HCT116 (cell line): ENCODE measurements at regions not wholly inside any gene's neighbourhood (a gene's known extent, or its start where the extent isn't known, plus 50 kb on each side); places are given as distances from the start of the nearest gene placed in this dataset.

Experiments used
- ATAC-seq: fragments of 200-7000 bp; cut with Tn5 transposase; 2 replicates; pipeline ENCODE4 v1.9.1; 2020; ENCODE audit warnings: mild to moderate bottlenecking, moderate library complexity
- BruUV-seq: library from RNA; stranded (reverse); fragments of 400-500 nt; replicated peaks from 2 replicates; lab custom pipeline; 2021; lab: Mats Ljungman, UMichigan
- CTCF ChIA-PET: fragments of 300-600 bp; sonication (Branson Sonifier 250); formaldehyde crosslinking; loops from one replicate; lab custom pipeline; 2021; ENCODE audit warnings: antibody characterized with exemption; lab: Charles Lee
- POLR2A ChIA-PET: fragments of 300-600, 350-600 bp; sonication (Branson Sonifier 250); formaldehyde crosslinking; loops from one replicate; lab custom pipeline; 2021; ENCODE audit warnings: antibody characterized with exemption; lab: Charles Lee
- RAD21 ChIA-PET, 2 experiments: fragments of 300-600 bp; sonication (Branson Sonifier 250); formaldehyde crosslinking; loops; one replicate each; lab custom pipeline; 2023; ENCODE audit warnings: low total read pairs in 2 of 2; ENCODE audit not compliant: uncharacterized antibody in 2 of 2, unreplicated experiment in 2 of 2, low non-redundant PET in 1 of 2; lab: Charles Lee
- DNase-seq: peaks from one replicate; pipeline ENCODE4 v3.0.0-alpha.2; 2010; ENCODE audit warnings: low read depth, low spot score
- H2AFZ ChIP-seq: fragments of 200-600 bp; shearing (Covaris generic), sonication (generic); 2 replicates; pipeline ENCODE4 v1.6.1; 2017; ENCODE audit warnings: low read depth, mixed run types, mixed read lengths, antibody characterized with exemption, low read length; ENCODE audit not compliant: poor library complexity, severe bottlenecking
- H3K27ac ChIP-seq: 2 replicates; pipeline ENCODE4 v1.5.1; 2012; ENCODE audit warnings: low read depth, low read length
- H3K27me3 ChIP-seq: fragments of 200-600 bp; sonication (generic); 2 replicates; pipeline ENCODE4 v1.6.1; 2016; ENCODE audit warnings: mixed run types, low read length, mixed read lengths; ENCODE audit not compliant: insufficient read depth
- H3K36me3 ChIP-seq, 2 experiments: fragments of 200-500 bp in 1 of 2; fragments of 200-600 bp in 1 of 2; sonication (Bioruptor generic) in 1 of 2; sonication (generic) in 1 of 2; 2 replicates each; pipeline versions ENCODE4 v1.5.1 to v1.6.1; 2014 to 2016; ENCODE audit warnings: low read length in 2 of 2, inconsistent platforms in 1 of 2, mixed read lengths in 1 of 2, mixed run types in 1 of 2; ENCODE audit not compliant: insufficient read depth in 2 of 2, control insufficient read depth in 1 of 2
- H3K4me1 ChIP-seq, 2 experiments: fragments of 200-600 bp in 1 of 2; sonication (generic) in 1 of 2; 2 replicates each; pipeline versions ENCODE4 v1.5.1 to v1.6.1; 2012 to 2017; ENCODE audit warnings: low read length in 2 of 2, inconsistent platforms in 1 of 2, mild to moderate bottlenecking in 1 of 2, mixed read lengths in 1 of 2, mixed run types in 1 of 2, moderate library complexity in 1 of 2; ENCODE audit not compliant: insufficient read depth in 2 of 2, control insufficient read depth in 1 of 2
- H3K4me2 ChIP-seq: fragments of 200-600 bp; sonication (generic); 2 replicates; pipeline ENCODE4 v1.6.1; 2017; ENCODE audit warnings: mixed run types, low read length, mixed read lengths
- H3K4me3 ChIP-seq, 2 experiments: fragments of 200-600 bp in 1 of 2; sonication (generic) in 1 of 2; replicated peaks in 1 of 2; 2 replicates each; pipeline ENCODE4 v1.5.1; 2011 to 2016; ENCODE audit warnings: low read length in 2 of 2, control low read depth in 1 of 2, low read depth in 1 of 2, mild to moderate bottlenecking in 1 of 2, mixed read lengths in 1 of 2, mixed run types in 1 of 2
- H3K79me2 ChIP-seq: fragments of 200-600 bp; sonication (generic); 2 replicates; pipeline ENCODE4 v1.6.1; 2017; ENCODE audit warnings: mild to moderate bottlenecking, mixed run types, low read length, moderate library complexity, mixed read lengths; ENCODE audit not compliant: insufficient read depth
- H3K9ac ChIP-seq: fragments of 200-600 bp; sonication (generic); 2 replicates; pipeline ENCODE4 v1.6.1; 2016; ENCODE audit warnings: low read length, mixed read lengths
- H3K9me2 ChIP-seq: fragments of 200-600 bp; sonication (generic), shearing (Covaris generic); 2 replicates; pipeline ENCODE4 v1.6.1; 2017; ENCODE audit warnings: mixed run types, mild to moderate bottlenecking, moderate library complexity; ENCODE audit not compliant: insufficient read depth
- H3K9me3 ChIP-seq, 2 experiments: fragments of 200-500 bp in 1 of 2; fragments of 200-600 bp in 1 of 2; sonication (Bioruptor generic) in 1 of 2; sonication (generic) in 1 of 2; 2 replicates each; pipeline ENCODE4 v1.6.1; 2014 to 2017; ENCODE audit warnings: low read length in 2 of 2, mixed read lengths in 2 of 2, inconsistent platforms in 1 of 2, low read depth in 1 of 2, mild to moderate bottlenecking in 1 of 2, mixed run types in 1 of 2, moderate library complexity in 1 of 2; ENCODE audit not compliant: control insufficient read depth in 1 of 2, insufficient read depth in 1 of 2
- H4K20me1 ChIP-seq: fragments of 200-600 bp; sonication (generic), shearing (Covaris generic); 2 replicates; pipeline ENCODE4 v1.6.1; 2017; ENCODE audit warnings: mixed run types, mild to moderate bottlenecking, moderate library complexity; ENCODE audit not compliant: insufficient read depth
- ATF3 ChIP-seq: IDR thresholded peaks from 2 replicates; pipeline ENCODE4 v1.6.1; 2012
- CBX3 ChIP-seq: IDR thresholded peaks from 2 replicates; pipeline ENCODE4 v1.6.1; 2012; ENCODE audit warnings: low read depth
- CEBPB ChIP-seq: IDR thresholded peaks from 2 replicates; pipeline ENCODE4 v1.6.1; 2012; ENCODE audit warnings: low read depth
- ELF1 ChIP-seq: IDR thresholded peaks from 2 replicates; pipeline ENCODE4 v1.6.1; 2012; ENCODE audit warnings: low read depth, borderline replicate concordance
- EZH2phosphoT487 ChIP-seq: fragments of 200-600 bp; IDR thresholded peaks from 2 replicates; pipeline ENCODE4 v1.6.1; 2018; ENCODE audit warnings: antibody characterized with exemption, borderline replicate concordance
- FOSL1 ChIP-seq: IDR thresholded peaks from 2 replicates; pipeline ENCODE4 v1.6.1; 2012; ENCODE audit warnings: low read depth
- JUND ChIP-seq: IDR thresholded peaks from 2 replicates; pipeline ENCODE4 v1.6.1; 2012
- POLR2AphosphoS5 ChIP-seq: IDR thresholded peaks from 2 replicates; pipeline ENCODE4 v1.6.1; 2011; ENCODE audit warnings: mild to moderate bottlenecking, low read depth, low read length, moderate library complexity
- RAD21 ChIP-seq: IDR thresholded peaks from 2 replicates; pipeline ENCODE4 v1.6.1; 2012; ENCODE audit warnings: low read depth, mild to moderate bottlenecking
- REST ChIP-seq: IDR thresholded peaks from 2 replicates; pipeline ENCODE4 v1.6.1; 2012; ENCODE audit warnings: low read depth
- SRF ChIP-seq: IDR thresholded peaks from 2 replicates; pipeline ENCODE4 v1.6.1; 2012; ENCODE audit warnings: low read depth
- TCF7L2 ChIP-seq: IDR thresholded peaks from 2 replicates; pipeline ENCODE4 v1.7.0; 2011; ENCODE audit warnings: borderline replicate concordance, inconsistent platforms; ENCODE audit not compliant: insufficient read depth, insufficient read length; ENCODE audit errors: extremely low read depth
- ZBTB33 ChIP-seq: IDR thresholded peaks from 2 replicates; pipeline ENCODE4 v1.6.1; 2011; ENCODE audit warnings: mild to moderate bottlenecking, low read length, moderate library complexity; ENCODE audit not compliant: insufficient replicate concordance; ENCODE audit errors: extremely low read depth
- intact Hi-C: fragments of 100-400 bp; cut with micrococcal nuclease; formaldehyde crosslinking; loops from 2 replicates; pipeline ENCODE4 v1.10.0; 2022

- DNase-seq (no peak), ATAC-seq (no peak)
- no peak overlapping the region for H3K9ac ChIP-seq
- intact Hi-C loops, result no loop called here
- no TSS peak for BruUV-seq
- peaks cover 23% of the 10 kb centered on the region for H3K27me3 ChIP-seq
- no peaks in the 10 kb centered on the region for H3K9me3 ChIP-seq
- no peaks in the 10 kb centered on the region for H3K79me2 ChIP-seq
- TF ChIP-seq CBX3, result no peak
- TF ChIP-seq ZBTB33, result no peak
- TF ChIP-seq CEBPB, result no peak
- no peak for TF ChIP-seq FOSL1
- ChIA-PET POLR2A (no interaction called here), CTCF (no interaction called here), RAD21 (no interaction called here)
- no peak overlapping the region for H2AFZ ChIP-seq
- H3K4me3 ChIP-seq, result no peak overlapping the region
- H3K27ac ChIP-seq, result no peak overlapping the region
- no peaks in the 10 kb centered on the region for H3K9me2 ChIP-seq
- H4K20me1 ChIP-seq, result no peaks in the 10 kb centered on the region
- H3K36me3 ChIP-seq, result no peaks in the 10 kb centered on the region
- H3K4me2 ChIP-seq, result no peak overlapping the region
- H3K4me1 ChIP-seq, result no peaks in the 10 kb centered on the region
Measured at GRCh38 chr4:77310931-77311330, 153.9 kb downstream of the CCNG2 start.

GRCh38 chr4:77314697-77315096, 157.7 kb downstream of the CCNG2 start:
- Histone ChIP-seq H3K9me2 (no peaks in the 10 kb centered on the region), H3K4me3 (no peak overlapping the region), H3K4me2 (no peak overlapping the region), H3K79me2 (no peaks in the 10 kb centered on the region), H4K20me1 (no peaks in the 10 kb centered on the region), H3K27me3 (peaks cover 23% of the 10 kb centered on the region), H3K27ac (no peak overlapping the region), H3K4me1 (no peaks in the 10 kb centered on the region), H3K9me3 (no peaks in the 10 kb centered on the region; a peak in 1 of 4 replicates), H2AFZ (no peak overlapping the region), H3K9ac (no peak overlapping the region), H3K36me3 (no peaks in the 10 kb centered on the region)
- ChIA-PET RAD21 (no interaction called here), POLR2A (no interaction called here), CTCF (no interaction called here)
- ATAC-seq, result no peak
- DNase-seq, result no peak
- no TSS peak for BruUV-seq
- intact Hi-C loops, result no loop called here
- TF ChIP-seq REST (no peak), TCF7L2 (no peak), RAD21 (no peak), ATF3 (no peak), JUND (no peak), POLR2AphosphoS5 (no peak), SRF (no peak), ZBTB33 (no peak), EZH2phosphoT487 (no peak), CBX3 (no peak), FOSL1 (no peak), ELF1 (no peak), CEBPB (no peak)
